ENCODE measurements at regions not wholly inside any gene's neighbourhood (a gene's known extent, or its start where the extent isn't known, plus 50 kb on each side); places are given as distances from the start of the nearest gene placed in this dataset.

DNA sequence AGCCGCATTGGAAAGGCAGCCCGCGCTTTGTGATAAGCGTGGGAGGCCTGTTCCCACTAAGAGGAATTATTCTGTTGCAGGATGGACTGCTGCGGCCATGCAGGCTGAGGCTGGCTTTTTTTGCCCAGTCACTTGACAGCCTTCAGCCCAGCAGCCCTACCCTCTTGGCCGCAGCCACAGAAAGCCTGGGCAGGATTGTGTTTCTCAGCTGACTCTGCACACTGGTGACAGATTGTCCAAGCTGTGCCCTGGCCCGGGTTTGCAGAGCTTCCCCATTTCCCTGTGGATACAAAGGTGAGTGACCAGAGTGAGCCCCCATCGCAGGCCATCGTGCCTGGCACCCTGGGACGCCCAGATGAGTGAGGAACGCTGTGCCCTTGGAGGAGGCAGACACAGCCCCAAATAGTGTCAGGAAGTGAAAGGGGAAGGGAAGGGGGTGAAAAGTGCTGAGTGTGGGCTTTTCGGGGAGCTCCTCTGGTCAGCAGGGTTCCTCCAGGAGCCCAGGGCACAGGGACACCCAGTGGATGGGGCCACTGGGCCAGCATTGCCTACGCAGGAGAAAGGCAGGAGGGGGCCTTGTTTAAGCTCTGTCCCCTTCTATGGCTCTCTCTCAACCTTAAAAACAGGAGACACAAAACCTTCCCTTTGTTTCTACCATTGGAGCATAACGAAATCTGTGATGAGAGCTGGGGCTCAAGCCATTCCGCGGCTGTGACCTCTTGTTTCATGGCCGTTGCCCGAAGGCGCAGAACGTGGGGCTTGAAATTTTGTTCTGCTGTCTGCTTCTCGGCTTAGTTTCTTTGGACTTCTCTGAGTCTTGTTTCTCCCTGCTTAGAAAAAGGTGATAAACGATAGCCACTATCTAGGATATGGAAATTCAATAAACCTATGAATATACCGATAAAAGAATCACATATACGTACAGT lies 91.5 kb upstream of the MEF2A start:
- Mint-ChIP-seq H3K4me1 (ENCODE audit: low read depth) (peaks cover 11% of the 10 kb centered on the region), H3K27me3 (ENCODE audit: low read depth) (peaks cover 4% of the 10 kb centered on the region), H3K27ac (no peak overlapping the region), H3K36me3 (ENCODE audit: low read depth) (no peaks in the 10 kb centered on the region), H3K9me3 (no peaks in the 10 kb centered on the region), H3K4me3 (no peak overlapping the region)
- no peak for DNase-seq (ENCODE audit: low spot score)

DNA sequence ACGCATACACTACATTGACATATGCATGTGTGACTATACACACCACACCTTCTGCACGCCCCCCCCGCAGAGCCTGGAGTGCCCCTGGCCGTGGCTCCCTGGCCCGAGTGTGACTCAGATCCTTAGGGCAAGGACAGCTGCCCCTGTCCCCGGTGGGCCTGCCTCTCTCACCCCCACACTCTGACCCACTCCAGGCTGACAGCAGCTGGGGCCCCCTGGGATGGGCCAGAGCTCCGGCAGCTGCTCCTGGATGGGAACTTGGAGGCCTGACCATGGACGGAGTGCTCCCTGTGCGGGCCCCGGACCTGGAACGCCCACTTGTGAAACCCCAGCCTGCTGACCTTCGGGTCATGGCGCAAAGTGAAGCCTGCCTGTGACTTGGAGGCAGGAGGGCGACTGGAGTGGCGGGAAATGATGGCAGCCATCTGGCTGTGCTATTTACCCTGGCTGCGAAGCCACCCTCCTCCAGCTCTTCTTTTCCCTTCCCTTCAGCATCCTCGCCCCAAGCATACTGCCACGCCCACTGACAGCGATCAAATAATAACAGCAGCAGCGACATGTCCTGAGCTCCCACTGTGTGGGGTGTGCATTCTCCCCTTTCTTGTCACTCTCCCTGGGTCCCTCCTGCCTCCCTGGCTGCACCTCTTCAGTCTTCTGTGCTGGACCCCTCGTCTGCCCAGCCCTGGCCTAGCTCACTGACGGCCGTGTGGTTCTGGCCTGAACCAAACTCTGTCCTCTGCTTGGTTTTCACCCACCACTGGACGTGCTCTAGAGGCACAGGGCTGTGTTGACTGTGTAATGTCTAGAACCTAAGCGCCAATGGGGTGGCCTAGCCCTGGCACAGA lies 90.7 kb upstream of the MEF2A start:
- H3K36me3 Mint-ChIP-seq (ENCODE audit: low read depth) = no peaks in the 10 kb centered on the region
- H3K9me3 Mint-ChIP-seq = no peaks in the 10 kb centered on the region
- peaks cover 4% of the 10 kb centered on the region for H3K27me3 Mint-ChIP-seq (ENCODE audit: low read depth)
- no peak for DNase-seq (ENCODE audit: low spot score)
- peaks cover 11% of the 10 kb centered on the region for H3K4me1 Mint-ChIP-seq (ENCODE audit: low read depth)
- H3K27ac Mint-ChIP-seq = no peak overlapping the region
- no peak overlapping the region for H3K4me3 Mint-ChIP-seq

DNA sequence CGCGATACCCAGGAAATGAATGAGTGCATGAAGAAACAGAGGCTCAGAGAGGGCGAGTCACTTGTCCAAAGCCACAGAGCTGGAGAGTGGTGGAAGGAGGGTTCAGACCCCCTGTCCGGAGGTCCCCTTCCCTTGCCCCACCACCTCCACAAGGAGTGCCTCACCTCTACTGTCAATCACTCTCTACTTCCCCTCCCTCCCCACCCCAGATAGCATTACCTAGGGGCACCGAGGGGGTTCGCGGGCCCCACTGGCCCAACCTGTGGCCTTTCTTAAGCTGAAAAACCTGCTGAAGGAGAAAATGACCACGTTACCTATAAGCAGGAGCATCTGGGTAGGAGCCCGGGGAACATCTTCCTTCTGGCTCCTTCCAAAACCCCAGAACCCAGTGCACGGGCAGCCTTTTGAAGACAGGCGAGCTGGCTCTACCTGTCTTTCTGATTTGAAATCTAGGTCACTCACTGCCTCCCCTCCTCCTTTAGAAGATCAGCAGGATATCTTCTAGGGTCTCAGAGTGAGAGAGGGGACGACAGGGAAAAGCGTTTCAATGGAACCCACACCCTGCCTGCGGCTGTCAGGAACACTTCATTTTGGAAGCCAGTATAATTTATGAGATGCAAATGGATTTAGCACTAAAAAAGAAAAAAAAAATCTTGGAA lies 89.9 kb upstream of the MEF2A start:
- Mint-ChIP-seq H3K27me3 (ENCODE audit: low read depth) (no peaks in the 10 kb centered on the region), H3K36me3 (ENCODE audit: low read depth) (no peaks in the 10 kb centered on the region), H3K4me3 (no peak overlapping the region), H3K4me1 (ENCODE audit: low read depth) (peaks cover 11% of the 10 kb centered on the region), H3K9me3 (no peaks in the 10 kb centered on the region), H3K27ac (no peak overlapping the region)
- no peak for DNase-seq (ENCODE audit: low spot score)

DNA sequence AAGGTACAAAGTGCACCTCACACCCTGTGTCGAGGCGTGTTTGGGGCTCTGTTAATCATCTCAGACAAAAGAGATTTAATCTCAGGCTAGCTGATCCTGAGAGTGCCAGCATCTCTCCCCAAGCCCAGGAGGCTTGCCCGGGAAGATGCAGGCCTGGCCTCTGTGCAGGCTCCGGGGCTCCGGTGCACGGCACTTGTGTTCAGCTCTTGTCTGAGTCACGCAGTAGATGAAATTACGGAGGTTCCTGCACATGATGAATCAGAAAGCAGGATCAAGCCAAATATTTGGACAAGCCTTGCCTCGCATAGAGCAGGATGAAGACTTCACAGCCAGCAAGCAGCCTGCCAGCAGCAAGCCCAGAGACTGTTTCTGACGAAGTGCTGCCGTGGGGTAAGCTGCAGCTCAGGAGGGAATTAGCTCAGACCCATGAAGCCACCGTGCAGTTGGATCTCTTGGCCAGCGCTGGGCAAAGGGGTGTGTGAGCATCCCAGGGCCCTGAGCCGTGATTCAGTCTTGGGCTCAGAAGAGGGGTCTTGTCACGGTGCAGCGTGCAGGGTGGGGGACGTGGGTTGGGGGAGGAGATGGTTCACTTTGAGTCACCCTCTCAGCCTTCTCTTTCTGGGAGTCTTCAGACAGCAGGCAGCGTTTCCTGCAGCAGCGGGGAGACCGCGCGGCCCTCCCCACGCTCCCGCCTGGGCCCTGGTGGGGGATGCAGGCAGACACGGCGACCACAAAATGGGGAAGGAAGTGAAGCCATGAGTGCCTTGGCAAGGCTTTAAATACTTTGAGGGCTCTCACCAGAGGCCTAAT lies 89.2 kb upstream of the MEF2A start:
- Mint-ChIP-seq H3K36me3 (ENCODE audit: low read depth) (no peaks in the 10 kb centered on the region), H3K27me3 (ENCODE audit: low read depth) (no peaks in the 10 kb centered on the region), H3K9me3 (no peaks in the 10 kb centered on the region), H3K27ac (no peak overlapping the region), H3K4me1 (ENCODE audit: low read depth) (peaks cover 11% of the 10 kb centered on the region), H3K4me3 (no peak overlapping the region)
- no peak for DNase-seq (ENCODE audit: low spot score)

DNA sequence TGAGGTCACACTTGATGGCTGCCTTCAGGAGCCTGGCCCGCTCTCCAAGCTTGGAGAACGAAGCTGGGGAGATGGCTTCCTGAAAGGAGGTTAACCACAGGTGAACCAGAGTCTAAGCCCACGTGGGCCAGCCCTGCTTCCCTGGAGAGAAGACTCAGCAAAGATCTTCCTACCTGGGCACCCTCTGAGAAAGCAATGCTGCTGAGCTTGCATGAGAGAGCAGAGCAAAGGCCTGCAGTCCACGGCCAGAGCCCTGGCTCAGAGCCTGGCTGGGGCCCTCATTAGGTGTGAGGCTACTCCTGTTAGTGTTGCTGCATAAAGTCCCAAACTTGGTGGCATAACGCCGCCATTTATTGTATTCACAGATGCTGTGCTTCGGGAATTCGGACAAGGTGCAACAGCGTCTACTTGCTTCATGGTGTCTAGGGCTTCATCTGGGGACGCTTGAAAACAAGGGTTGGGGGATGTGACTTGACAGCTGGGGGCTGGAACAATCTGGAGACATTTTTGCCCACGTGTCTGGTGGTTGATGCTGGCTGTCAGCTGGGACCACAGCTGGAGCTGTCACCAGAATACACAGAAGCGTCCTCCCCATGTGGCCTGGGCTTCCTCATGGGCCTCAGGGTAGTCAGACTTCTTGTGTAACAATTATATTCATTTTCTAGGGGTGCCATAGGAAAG lies 87.9 kb upstream of the MEF2A start:
- H3K36me3 Mint-ChIP-seq (ENCODE audit: low read depth) = no peaks in the 10 kb centered on the region
- H3K27me3 Mint-ChIP-seq (ENCODE audit: low read depth) = no peaks in the 10 kb centered on the region

DNA sequence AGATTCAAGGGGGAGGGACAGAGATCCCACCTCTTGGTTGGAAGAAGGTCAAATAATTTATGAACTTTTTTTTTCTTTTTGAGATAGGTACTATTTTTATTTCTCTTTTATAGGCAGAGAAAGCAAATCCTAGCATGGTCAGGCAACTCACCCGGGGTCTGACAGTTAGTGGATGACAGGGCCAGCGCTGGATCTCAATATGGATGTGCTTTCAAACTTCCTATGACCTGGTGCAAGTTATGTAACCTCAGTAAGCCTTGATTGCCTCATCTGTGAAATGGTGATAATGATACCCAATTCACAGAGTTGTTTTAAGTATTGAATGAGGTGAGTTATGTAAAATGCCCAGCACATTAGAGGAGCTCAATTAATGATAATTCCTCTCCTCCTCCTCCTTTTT lies 86.8 kb upstream of the MEF2A start:
- no peak overlapping the region for H3K27ac Mint-ChIP-seq
- H3K36me3 Mint-ChIP-seq (ENCODE audit: low read depth) = no peaks in the 10 kb centered on the region
- H3K4me1 Mint-ChIP-seq (ENCODE audit: low read depth) = peaks cover 11% of the 10 kb centered on the region

More for the DNA sequence above, 87.9 kb upstream of the MEF2A start:
- Mint-ChIP-seq H3K27ac (no peak overlapping the region), H3K4me1 (ENCODE audit: low read depth) (peaks cover 11% of the 10 kb centered on the region), H3K9me3 (no peaks in the 10 kb centered on the region), H3K4me3 (no peak overlapping the region)
- DNase-seq (ENCODE audit: low spot score) = no peak

DNA sequence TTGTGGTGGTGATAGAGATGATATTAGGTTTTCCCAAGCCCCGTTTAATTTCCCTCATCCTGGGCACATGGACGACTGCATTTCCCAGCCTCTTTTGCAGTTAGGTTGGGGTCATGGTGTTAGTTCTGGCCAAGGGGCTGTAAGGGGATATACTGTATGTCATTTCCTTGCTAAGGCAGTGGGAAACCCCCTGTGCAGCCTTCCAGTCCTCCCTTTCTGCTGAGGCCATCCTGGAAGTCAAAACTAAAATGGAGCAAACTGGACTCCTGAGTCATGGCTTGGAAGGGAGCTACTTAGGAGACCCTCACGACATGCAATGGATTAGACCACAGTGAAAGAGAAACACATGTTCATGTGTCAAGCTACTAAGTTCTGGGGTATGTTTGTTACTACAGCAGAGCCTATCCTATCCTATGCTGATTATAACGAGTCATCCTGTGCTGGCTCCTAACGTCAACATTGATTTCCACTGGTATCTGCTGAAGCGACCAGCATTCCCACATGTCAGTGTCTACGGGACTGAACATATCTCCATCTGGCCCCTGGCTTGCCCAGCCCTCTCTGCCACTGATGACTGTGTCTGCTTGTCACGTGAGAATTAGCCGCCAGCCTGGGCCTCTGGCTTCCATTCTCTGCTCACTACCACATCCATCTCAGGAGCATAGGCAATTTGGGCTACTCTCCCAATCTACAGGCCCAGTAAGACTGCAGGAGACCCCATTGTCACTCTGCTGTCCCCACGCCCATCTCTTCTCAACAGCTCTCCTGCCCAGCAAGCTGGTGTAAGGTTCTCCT lies 85.6 kb upstream of the MEF2A start:
- peaks cover 11% of the 10 kb centered on the region for H3K4me1 Mint-ChIP-seq (ENCODE audit: low read depth)

More for the DNA sequence above, 86.8 kb upstream of the MEF2A start:
- Mint-ChIP-seq H3K9me3 (no peaks in the 10 kb centered on the region), H3K4me3 (no peak overlapping the region), H3K27me3 (ENCODE audit: low read depth) (no peaks in the 10 kb centered on the region)
- DNase-seq (ENCODE audit: low spot score) = no peak

DNA sequence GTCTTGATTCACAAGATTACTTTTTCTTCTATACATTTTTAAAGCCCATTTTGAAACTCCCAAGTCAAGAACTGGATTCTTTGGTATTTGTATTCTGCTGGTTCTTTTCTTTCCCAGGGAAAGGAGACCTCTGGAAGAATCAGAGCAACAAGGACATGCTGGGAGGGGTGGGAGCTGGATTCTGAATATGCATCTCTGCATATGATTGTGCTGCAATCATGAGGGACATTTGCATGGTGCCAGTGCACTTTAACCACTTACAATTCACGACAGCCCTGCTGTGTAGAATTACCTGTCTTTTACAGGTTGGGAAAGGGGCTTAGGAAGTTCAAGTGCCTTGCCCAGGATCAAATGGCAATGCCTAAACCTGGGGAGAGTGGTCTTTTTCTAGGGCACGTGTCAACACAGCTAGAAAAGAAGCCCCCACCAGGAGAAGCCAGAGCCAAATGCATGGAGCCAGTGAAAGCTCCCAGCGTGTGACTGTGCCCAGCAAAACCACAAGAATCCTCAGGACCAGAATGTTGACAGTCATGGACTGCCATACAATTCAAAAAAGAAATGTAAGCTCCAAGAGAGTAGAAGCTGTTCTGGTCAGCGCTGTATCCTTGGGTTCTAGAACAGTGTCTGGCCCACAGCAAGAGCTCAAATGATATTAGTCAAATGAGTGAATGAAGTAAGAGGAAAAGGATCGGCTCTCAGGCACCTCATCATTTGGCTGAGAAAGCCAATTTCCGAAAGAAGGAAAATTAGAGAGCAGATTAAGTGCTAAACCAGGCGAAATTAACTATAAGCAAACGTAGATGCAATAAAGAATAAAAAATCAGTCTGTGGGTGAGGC lies 84.5 kb upstream of the MEF2A start:
- H3K4me1 Mint-ChIP-seq (ENCODE audit: low read depth) = peaks cover 16% of the 10 kb centered on the region
- no peak for DNase-seq (ENCODE audit: low spot score)
- no peaks in the 10 kb centered on the region for H3K36me3 Mint-ChIP-seq (ENCODE audit: low read depth)
- no peak overlapping the region for H3K27ac Mint-ChIP-seq
- H3K4me3 Mint-ChIP-seq = no peak overlapping the region
- peaks cover 2% of the 10 kb centered on the region for H3K27me3 Mint-ChIP-seq (ENCODE audit: low read depth)
- no peaks in the 10 kb centered on the region for H3K9me3 Mint-ChIP-seq

More for the DNA sequence above, 85.6 kb upstream of the MEF2A start:
- H3K27me3 Mint-ChIP-seq (ENCODE audit: low read depth) = no peaks in the 10 kb centered on the region
- no peaks in the 10 kb centered on the region for H3K9me3 Mint-ChIP-seq
- H3K36me3 Mint-ChIP-seq (ENCODE audit: low read depth) = no peaks in the 10 kb centered on the region
- no peak overlapping the region for H3K4me3 Mint-ChIP-seq
- H3K27ac Mint-ChIP-seq = no peak overlapping the region
- DNase-seq (ENCODE audit: low spot score) = no peak

DNA sequence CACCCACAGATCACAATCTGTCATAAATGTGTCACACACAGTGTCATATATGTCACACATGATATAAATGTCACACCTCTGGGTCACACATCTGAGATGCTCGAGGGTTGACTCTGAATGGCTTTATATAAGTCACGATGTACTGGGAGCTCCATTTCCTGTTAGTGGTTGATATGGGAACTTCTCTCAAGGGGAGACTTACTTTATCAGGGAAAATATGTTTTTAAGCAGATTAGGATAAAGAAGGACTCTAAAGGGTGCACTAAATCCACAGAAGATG lies 83.9 kb upstream of the MEF2A start:
- Mint-ChIP-seq H3K27ac (no peak overlapping the region), H3K9me3 (no peaks in the 10 kb centered on the region), H3K36me3 (ENCODE audit: low read depth) (no peaks in the 10 kb centered on the region), H3K4me3 (no peak overlapping the region), H3K27me3 (ENCODE audit: low read depth) (peaks cover 2% of the 10 kb centered on the region), H3K4me1 (ENCODE audit: low read depth) (peaks cover 12% of the 10 kb centered on the region)
- DNase-seq (ENCODE audit: low spot score) = no peak

DNA sequence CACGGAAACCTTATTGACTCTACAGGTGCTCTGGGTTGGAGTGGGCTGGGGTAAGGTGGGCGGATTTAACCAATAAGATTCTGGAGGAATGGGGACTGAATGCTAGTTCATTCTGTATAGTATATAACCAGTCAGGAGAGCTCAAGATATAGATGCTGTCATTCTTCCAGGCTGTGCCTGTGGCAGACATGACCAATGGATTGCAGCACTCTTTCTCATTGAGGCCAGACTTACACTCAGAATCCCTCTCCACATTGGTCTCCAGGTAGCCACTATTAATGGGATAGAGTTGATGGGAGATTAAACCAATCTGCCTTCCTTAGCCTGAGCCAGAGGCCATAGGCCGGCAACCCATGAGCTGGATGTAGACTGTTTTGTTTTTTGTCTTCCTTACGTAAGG lies 82.8 kb upstream of the MEF2A start:
- Mint-ChIP-seq H3K4me3 (no peak overlapping the region), H3K27me3 (ENCODE audit: low read depth) (peaks cover 2% of the 10 kb centered on the region), H3K27ac (no peak overlapping the region), H3K9me3 (no peaks in the 10 kb centered on the region), H3K36me3 (ENCODE audit: low read depth) (no peaks in the 10 kb centered on the region), H3K4me1 (ENCODE audit: low read depth) (peaks cover 12% of the 10 kb centered on the region)
- no peak for DNase-seq (ENCODE audit: low spot score)

DNA sequence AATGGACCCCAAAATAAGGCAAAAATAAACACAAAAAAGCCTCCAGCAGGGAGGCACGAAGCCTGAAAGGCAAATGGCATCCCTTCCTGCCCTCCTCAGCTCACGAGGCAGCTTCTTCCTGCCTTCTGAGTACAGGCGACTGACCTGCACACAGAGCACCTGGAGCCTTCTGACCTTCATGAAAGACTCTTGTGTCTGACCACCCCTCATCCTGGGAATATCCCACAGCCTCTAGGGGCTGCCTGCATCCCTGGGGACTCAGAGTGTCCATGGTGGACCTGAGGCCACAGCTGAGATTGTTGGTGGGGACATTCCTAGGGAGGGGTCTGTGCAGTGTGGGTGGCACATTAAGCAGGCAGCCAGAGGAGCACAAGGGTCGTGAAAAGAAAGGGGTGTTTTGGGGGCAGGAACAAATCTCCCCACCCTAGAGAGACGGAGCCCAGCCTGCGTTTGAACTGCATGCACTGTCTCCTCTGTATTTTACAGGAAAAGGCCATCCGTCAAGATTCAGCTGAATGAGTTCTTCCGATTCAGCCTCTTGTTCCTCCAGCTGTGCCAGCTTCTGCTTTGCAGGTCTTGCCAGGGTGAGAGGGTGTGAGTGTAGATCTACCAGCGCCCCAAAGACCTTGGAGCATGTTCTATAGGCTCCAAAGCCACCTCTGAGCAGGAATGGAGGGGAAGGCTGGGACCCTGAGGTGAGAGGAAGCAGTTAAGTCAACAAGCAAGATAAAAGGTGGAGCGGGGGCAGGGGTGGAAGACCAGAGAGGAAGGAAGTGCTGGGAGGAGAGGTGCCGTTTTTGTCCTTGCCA lies 80.4 kb upstream of the MEF2A start:
- Mint-ChIP-seq H3K36me3 (ENCODE audit: low read depth) (no peaks in the 10 kb centered on the region), H3K9me3 (no peaks in the 10 kb centered on the region), H3K4me3 (peak overlapping the region; percentile 62)

More for the DNA sequence above, 80.4 kb upstream of the MEF2A start:
- Mint-ChIP-seq H3K4me1 (ENCODE audit: low read depth) (peaks cover 10% of the 10 kb centered on the region), H3K27ac (peak overlapping the region; percentile 18), H3K27me3 (ENCODE audit: low read depth) (peaks cover 5% of the 10 kb centered on the region)
- no peak for DNase-seq (ENCODE audit: low spot score)
